Panc1 (cell line): ENCODE measurements at regions not wholly inside any gene's neighbourhood (a gene's known extent, or its start where the extent isn't known, plus 50 kb on each side); places are given as distances from the start of the nearest gene placed in this dataset.

ENCODE experiments used
- ATAC-seq: fragments of 200-7000 bp; cut with Tn5 transposase; 2 replicates; pipeline ENCODE4 v1.9.1; 2020; ENCODE audit warnings: mild to moderate bottlenecking, moderate library complexity
- BruUV-seq: library from RNA; stranded (reverse); fragments of 400-500 nt; replicated peaks from 2 replicates; lab custom pipeline; 2021; lab: Mats Ljungman, UMichigan
- CTCF ChIA-PET: fragments of 300-600 bp; sonication (Branson Sonifier 250); formaldehyde crosslinking; loops from one replicate; lab custom pipeline; 2022; ENCODE audit warnings: antibody characterized with exemption; lab: Charles Lee
- POLR2A ChIA-PET: fragments of 300-600 bp; sonication (Branson Sonifier 250); formaldehyde crosslinking; loops from one replicate; lab custom pipeline; 2022; ENCODE audit warnings: antibody characterized with exemption; lab: Charles Lee
- DNase-seq: peaks from one replicate; pipeline ENCODE4 v3.0.0-alpha.2; 2010; ENCODE audit warnings: low read depth, low spot score
- H3K27ac ChIP-seq: 2 replicates; pipeline ENCODE4 v1.5.1; 2011; ENCODE audit warnings: mild to moderate bottlenecking, low read length, inconsistent platforms
- H3K27me3 ChIP-seq: fragments of 200-500 bp; sonication (Bioruptor generic); 2 replicates; pipeline ENCODE4 v1.6.0; 2014; ENCODE audit warnings: low read length, inconsistent platforms; ENCODE audit not compliant: control insufficient read depth, insufficient read depth
- H3K36me3 ChIP-seq: fragments of 200-500 bp; sonication (Bioruptor generic); 2 replicates; pipeline ENCODE4 v1.5.1; 2014; ENCODE audit warnings: inconsistent platforms, mild to moderate bottlenecking, low read length, moderate library complexity; ENCODE audit not compliant: control insufficient read depth, insufficient read depth
- H3K4me1 ChIP-seq: 2 replicates; pipeline ENCODE4 v1.5.1; 2011; ENCODE audit warnings: inconsistent platforms, mild to moderate bottlenecking, low read length, moderate library complexity; ENCODE audit not compliant: control insufficient read depth, insufficient read depth
- H3K4me3 ChIP-seq, 2 experiments: 2 replicates each; pipeline ENCODE4 v1.5.1; 2011 to 2012; ENCODE audit warnings: low read depth in 2 of 2, low read length in 2 of 2, mild to moderate bottlenecking in 2 of 2, inconsistent platforms in 1 of 2, moderate library complexity in 1 of 2
- H3K9me3 ChIP-seq: fragments of 200-500 bp; sonication (Bioruptor generic); 2 replicates; pipeline ENCODE4 v1.5.1; 2014; ENCODE audit warnings: low read depth, mild to moderate bottlenecking, inconsistent platforms, low read length, moderate library complexity; ENCODE audit not compliant: control insufficient read depth, insufficient read depth
- POLR2AphosphoS5 ChIP-seq: IDR thresholded peaks from 2 replicates; pipeline ENCODE4 v1.6.1; 2012; ENCODE audit warnings: mild to moderate bottlenecking, low read depth, low read length, moderate library complexity
- SIN3A ChIP-seq: IDR thresholded peaks from 2 replicates; pipeline ENCODE4 v1.6.1; 2012; ENCODE audit warnings: low read depth, mild to moderate bottlenecking, low read length, moderate library complexity, borderline replicate concordance; ENCODE audit not compliant: insufficient read depth
- TCF7L2 ChIP-seq: IDR thresholded peaks from 2 replicates; pipeline ENCODE4 v1.6.1; 2011; ENCODE audit warnings: mild to moderate bottlenecking, low read depth, low read length, inconsistent platforms
- in situ Hi-C: cut with HindIII; loops from 2 replicates; pipeline ENCODE4 v1.10.0; 2016; ENCODE audit warnings: low sequenced_read_pairs, low pct_unique_long_range_greater_than_20kb
- intact Hi-C: fragments of 100-400 bp; cut with micrococcal nuclease; formaldehyde crosslinking; loops from one replicate; pipeline ENCODE4 v1.10.0; 2022; ENCODE audit not compliant: unreplicated experiment
- TF ChIP-seq, protein P1 (sequence below): fragments of 450-650 bp; IDR thresholded peaks from 2 replicates; pipeline ENCODE4 v1.5.1; 2017; ENCODE audit warnings: mild to moderate bottlenecking
- TF ChIP-seq, protein P2 (sequence below), 2 experiments: IDR thresholded peaks; 2 replicates each; pipeline ENCODE4 v1.6.1; 2011 to 2012; ENCODE audit warnings: low read depth in 2 of 2, control low read depth in 1 of 2, low read length in 1 of 2, mild to moderate bottlenecking in 1 of 2, moderate library complexity in 1 of 2; ENCODE audit not compliant: insufficient read depth in 1 of 2

DNA sequence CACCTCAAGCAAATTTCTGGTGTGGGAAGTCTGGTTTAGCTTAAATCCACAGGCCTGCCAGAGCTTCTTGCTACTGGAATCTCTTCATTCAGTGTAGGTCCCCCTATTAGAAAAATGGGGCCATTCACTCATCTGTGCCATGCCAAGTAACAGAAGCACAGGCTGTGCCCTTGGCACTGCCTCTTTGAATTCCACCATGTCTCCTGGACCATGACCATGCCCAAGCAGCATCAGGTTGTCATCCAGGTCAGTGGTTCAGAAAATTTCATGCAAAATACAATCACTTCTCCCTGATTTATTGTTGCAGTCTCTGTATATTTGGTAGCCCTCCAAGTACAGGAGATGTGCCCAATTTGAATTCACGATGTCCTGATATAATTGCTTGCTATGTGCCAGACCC is 602.1 kb upstream of the ZNF385D start:
- ChIA-PET CTCF (no interaction called here), POLR2A (no interaction called here)
- no peaks in the 10 kb centered on the region for H3K36me3 ChIP-seq
- no peaks in the 10 kb centered on the region for H3K9me3 ChIP-seq
- no peak for DNase-seq
- H3K27me3 ChIP-seq, result no peaks in the 10 kb centered on the region
- TF ChIP-seq TCF7L2, result no peak
- TF ChIP-seq SIN3A, result no peak
- TF ChIP-seq, protein P1, sequence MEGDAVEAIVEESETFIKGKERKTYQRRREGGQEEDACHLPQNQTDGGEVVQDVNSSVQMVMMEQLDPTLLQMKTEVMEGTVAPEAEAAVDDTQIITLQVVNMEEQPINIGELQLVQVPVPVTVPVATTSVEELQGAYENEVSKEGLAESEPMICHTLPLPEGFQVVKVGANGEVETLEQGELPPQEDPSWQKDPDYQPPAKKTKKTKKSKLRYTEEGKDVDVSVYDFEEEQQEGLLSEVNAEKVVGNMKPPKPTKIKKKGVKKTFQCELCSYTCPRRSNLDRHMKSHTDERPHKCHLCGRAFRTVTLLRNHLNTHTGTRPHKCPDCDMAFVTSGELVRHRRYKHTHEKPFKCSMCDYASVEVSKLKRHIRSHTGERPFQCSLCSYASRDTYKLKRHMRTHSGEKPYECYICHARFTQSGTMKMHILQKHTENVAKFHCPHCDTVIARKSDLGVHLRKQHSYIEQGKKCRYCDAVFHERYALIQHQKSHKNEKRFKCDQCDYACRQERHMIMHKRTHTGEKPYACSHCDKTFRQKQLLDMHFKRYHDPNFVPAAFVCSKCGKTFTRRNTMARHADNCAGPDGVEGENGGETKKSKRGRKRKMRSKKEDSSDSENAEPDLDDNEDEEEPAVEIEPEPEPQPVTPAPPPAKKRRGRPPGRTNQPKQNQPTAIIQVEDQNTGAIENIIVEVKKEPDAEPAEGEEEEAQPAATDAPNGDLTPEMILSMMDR, result no peak
- no peak for TF ChIP-seq POLR2AphosphoS5
- TF ChIP-seq, protein P2, sequence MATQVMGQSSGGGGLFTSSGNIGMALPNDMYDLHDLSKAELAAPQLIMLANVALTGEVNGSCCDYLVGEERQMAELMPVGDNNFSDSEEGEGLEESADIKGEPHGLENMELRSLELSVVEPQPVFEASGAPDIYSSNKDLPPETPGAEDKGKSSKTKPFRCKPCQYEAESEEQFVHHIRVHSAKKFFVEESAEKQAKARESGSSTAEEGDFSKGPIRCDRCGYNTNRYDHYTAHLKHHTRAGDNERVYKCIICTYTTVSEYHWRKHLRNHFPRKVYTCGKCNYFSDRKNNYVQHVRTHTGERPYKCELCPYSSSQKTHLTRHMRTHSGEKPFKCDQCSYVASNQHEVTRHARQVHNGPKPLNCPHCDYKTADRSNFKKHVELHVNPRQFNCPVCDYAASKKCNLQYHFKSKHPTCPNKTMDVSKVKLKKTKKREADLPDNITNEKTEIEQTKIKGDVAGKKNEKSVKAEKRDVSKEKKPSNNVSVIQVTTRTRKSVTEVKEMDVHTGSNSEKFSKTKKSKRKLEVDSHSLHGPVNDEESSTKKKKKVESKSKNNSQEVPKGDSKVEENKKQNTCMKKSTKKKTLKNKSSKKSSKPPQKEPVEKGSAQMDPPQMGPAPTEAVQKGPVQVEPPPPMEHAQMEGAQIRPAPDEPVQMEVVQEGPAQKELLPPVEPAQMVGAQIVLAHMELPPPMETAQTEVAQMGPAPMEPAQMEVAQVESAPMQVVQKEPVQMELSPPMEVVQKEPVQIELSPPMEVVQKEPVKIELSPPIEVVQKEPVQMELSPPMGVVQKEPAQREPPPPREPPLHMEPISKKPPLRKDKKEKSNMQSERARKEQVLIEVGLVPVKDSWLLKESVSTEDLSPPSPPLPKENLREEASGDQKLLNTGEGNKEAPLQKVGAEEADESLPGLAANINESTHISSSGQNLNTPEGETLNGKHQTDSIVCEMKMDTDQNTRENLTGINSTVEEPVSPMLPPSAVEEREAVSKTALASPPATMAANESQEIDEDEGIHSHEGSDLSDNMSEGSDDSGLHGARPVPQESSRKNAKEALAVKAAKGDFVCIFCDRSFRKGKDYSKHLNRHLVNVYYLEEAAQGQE (IDR thresholded peaks at IDR 0.05; ENCODE audit: insufficient read depth in 1 of 2, low read depth in 2 of 2, low read length in 1 of 2), result no peak
- in situ Hi-C loops (no loop called here), intact Hi-C loops (no loop called here)
- no peak for ATAC-seq
- no peak overlapping the region for H3K4me3 ChIP-seq
- no TSS peak for BruUV-seq
- no peaks in the 10 kb centered on the region for H3K4me1 ChIP-seq
- no peak overlapping the region for H3K27ac ChIP-seq

GRCh38 chr3:22358334-22358733 is 607.3 kb upstream of the ZNF385D start:
- intact Hi-C loops (no loop called here), in situ Hi-C loops (no loop called here)
- no peak overlapping the region for H3K4me3 ChIP-seq
- no peak for ATAC-seq
- H3K36me3 ChIP-seq, result no peaks in the 10 kb centered on the region
- no peak for DNase-seq
- POLR2A ChIA-PET, result no interaction called here
- CTCF ChIA-PET, result no interaction called here
- no peaks in the 10 kb centered on the region for H3K4me1 ChIP-seq
- BruUV-seq, result no TSS peak
- TF ChIP-seq, protein P1, result no peak
- TF ChIP-seq TCF7L2 (no peak), POLR2AphosphoS5 (no peak), SIN3A (no peak)
- TF ChIP-seq, protein P2 (IDR thresholded peaks at IDR 0.05; ENCODE audit: insufficient read depth in 1 of 2, low read depth in 2 of 2, low read length in 1 of 2), result no peak
- no peaks in the 10 kb centered on the region for H3K9me3 ChIP-seq
- H3K27ac ChIP-seq, result no peak overlapping the region
- H3K27me3 ChIP-seq, result no peaks in the 10 kb centered on the region
